ENCODE measurements at regions not wholly inside any gene's neighbourhood (a gene's known extent, or its start where the extent isn't known, plus 50 kb on each side); places are given as distances from the start of the nearest gene placed in this dataset.

- Mint-ChIP-seq H3K4me1 (no peaks in the 10 kb centered on the region), H3K27ac (no peak overlapping the region), H3K9me3 (no peaks in the 10 kb centered on the region), H3K27me3 (ENCODE audit: low read depth in 2 of 2) (no peaks in the 10 kb centered on the region), H3K36me3 (no peaks in the 10 kb centered on the region), H3K4me3 (no peak overlapping the region)
- H3K4me3 ChIP-seq (ENCODE audit: low read length) = no peak overlapping the region
- no peak overlapping the region for H3K27ac ChIP-seq (ENCODE audit: low read length)
- no peaks in the 10 kb centered on the region for H3K4me1 ChIP-seq (ENCODE audit: control insufficient read depth, insufficient read depth, low read length)
- intact Hi-C loops (cut with micrococcal nuclease) = no loop called here
- no peak for TF ChIP-seq CTCF (IDR thresholded peaks at IDR 0.05)
- H3K27me3 ChIP-seq (ENCODE audit: control insufficient read depth, insufficient read depth, low read length) = no peaks in the 10 kb centered on the region
- H3K36me3 ChIP-seq (ENCODE audit: control insufficient read depth, insufficient read depth, low read length) = no peaks in the 10 kb centered on the region
- no peak for DNase-seq
- 44% methylated on average over 2 of the region's 2 CpGs for WGBS (ENCODE audit: insufficient coverage)
- no peak for ATAC-seq
- H3K9me3 ChIP-seq (ENCODE audit: control insufficient read depth, insufficient read depth, low read length) = no peaks in the 10 kb centered on the region
Observed at GRCh38 chr7:17159500-17160037, 138.9 kb upstream of the AHR start.

GRCh38 chr7:17166824-17167379 is 131.6 kb upstream of the AHR start:
- Histone ChIP-seq H3K4me3 (ENCODE audit: low read length) (no peak overlapping the region), H3K9me3 (ENCODE audit: control insufficient read depth, insufficient read depth, low read length) (no peaks in the 10 kb centered on the region), H3K27ac (ENCODE audit: low read length) (no peak overlapping the region), H3K36me3 (ENCODE audit: control insufficient read depth, insufficient read depth, low read length) (no peaks in the 10 kb centered on the region), H3K27me3 (ENCODE audit: control insufficient read depth, insufficient read depth, low read length) (no peaks in the 10 kb centered on the region), H3K4me1 (ENCODE audit: control insufficient read depth, insufficient read depth, low read length) (no peaks in the 10 kb centered on the region)
- no peak for TF ChIP-seq CTCF (IDR thresholded peaks at IDR 0.05)
- no peak overlapping the region for H3K4me3 Mint-ChIP-seq
- no peaks in the 10 kb centered on the region for H3K27me3 Mint-ChIP-seq (ENCODE audit: low read depth in 2 of 2)
- ATAC-seq = no peak
- intact Hi-C loops (cut with micrococcal nuclease) = no loop called here
- H3K9me3 Mint-ChIP-seq = no peaks in the 10 kb centered on the region
- H3K27ac Mint-ChIP-seq = no peak overlapping the region
- 63% methylated on average over 4 of the region's 4 CpGs for WGBS (ENCODE audit: insufficient coverage)
- H3K36me3 Mint-ChIP-seq = no peaks in the 10 kb centered on the region
- H3K4me1 Mint-ChIP-seq = no peaks in the 10 kb centered on the region
- DNase-seq = no peak

GRCh38 chr7:17168416-17168815 is 130.0 kb upstream of the AHR start:
- H3K27me3 Mint-ChIP-seq (ENCODE audit: low read depth in 2 of 2) = no peaks in the 10 kb centered on the region
- H3K9me3 ChIP-seq (ENCODE audit: control insufficient read depth, insufficient read depth, low read length) = no peaks in the 10 kb centered on the region
- DNase-seq (no peak), ATAC-seq (no peak)
- no peaks in the 10 kb centered on the region for H3K4me1 ChIP-seq (ENCODE audit: control insufficient read depth, insufficient read depth, low read length)
- H3K4me3 ChIP-seq (ENCODE audit: low read length) = no peak overlapping the region
- H3K9me3 Mint-ChIP-seq = no peaks in the 10 kb centered on the region
- H3K27ac Mint-ChIP-seq = no peak overlapping the region
- H3K36me3 Mint-ChIP-seq = no peaks in the 10 kb centered on the region
- no peak for TF ChIP-seq CTCF (IDR thresholded peaks at IDR 0.05)
- no peaks in the 10 kb centered on the region for H3K27me3 ChIP-seq (ENCODE audit: control insufficient read depth, insufficient read depth, low read length)
- intact Hi-C loops (cut with micrococcal nuclease) = no loop called here
- H3K4me1 Mint-ChIP-seq = no peaks in the 10 kb centered on the region
- no peak overlapping the region for H3K27ac ChIP-seq (ENCODE audit: low read length)
- WGBS (ENCODE audit: insufficient coverage) = 65% methylated on average over 2 of the region's 2 CpGs
- no peaks in the 10 kb centered on the region for H3K36me3 ChIP-seq (ENCODE audit: control insufficient read depth, insufficient read depth, low read length)
- H3K4me3 Mint-ChIP-seq = no peak overlapping the region

GRCh38 chr7:17171427-17171826 is 127.0 kb upstream of the AHR start:
- Histone ChIP-seq H3K4me3 (ENCODE audit: low read length) (no peak overlapping the region), H3K27ac (ENCODE audit: low read length) (no peak overlapping the region), H3K27me3 (ENCODE audit: control insufficient read depth, insufficient read depth, low read length) (no peaks in the 10 kb centered on the region), H3K9me3 (ENCODE audit: control insufficient read depth, insufficient read depth, low read length) (no peaks in the 10 kb centered on the region), H3K36me3 (ENCODE audit: control insufficient read depth, insufficient read depth, low read length) (no peaks in the 10 kb centered on the region), H3K4me1 (ENCODE audit: control insufficient read depth, insufficient read depth, low read length) (no peaks in the 10 kb centered on the region)
- no peak overlapping the region for H3K27ac Mint-ChIP-seq
- H3K4me3 Mint-ChIP-seq = no peak overlapping the region
- no CpG with 5 or more reads among the region's 3 CpGs for whole genome bisulfite sequencing (ENCODE audit: insufficient coverage)
- intact Hi-C loops (cut with micrococcal nuclease) = no loop called here
- H3K9me3 Mint-ChIP-seq = no peaks in the 10 kb centered on the region
- H3K27me3 Mint-ChIP-seq (ENCODE audit: low read depth in 2 of 2) = peaks cover 2 to 8% of the 10 kb centered on the region in 2 donors
- DNase-seq (no peak), ATAC-seq (no peak)
- no peaks in the 10 kb centered on the region for H3K4me1 Mint-ChIP-seq
- no peaks in the 10 kb centered on the region for H3K36me3 Mint-ChIP-seq
- no peak for TF ChIP-seq CTCF (IDR thresholded peaks at IDR 0.05)
